OCI-LY7 (cell line): ENCODE measurements at regions not wholly inside any gene's neighbourhood (a gene's known extent, or its start where the extent isn't known, plus 50 kb on each side); places are given as distances from the start of the nearest gene placed in this dataset.

Experiments used
- BruUV-seq: library from RNA; stranded (reverse); fragments of 400-500 nt; replicated peaks from 2 replicates; lab custom pipeline; 2021; lab: Mats Ljungman, UMichigan
- CTCF ChIA-PET: fragments of 300-600 bp; sonication (Branson Sonifier 250); formaldehyde crosslinking; loops from one replicate; lab custom pipeline; 2022; ENCODE audit warnings: antibody characterized with exemption; ENCODE audit not compliant: unreplicated experiment; lab: Charles Lee
- POLR2A ChIA-PET: fragments of 300-600 bp; sonication (Branson Sonifier 250); formaldehyde crosslinking; loops from one replicate; lab custom pipeline; 2022; ENCODE audit warnings: antibody characterized with exemption; lab: Charles Lee
- DNase-seq: peaks from one replicate; pipeline ENCODE4 v3.0.0-alpha.2; 2015; ENCODE audit warnings: low spot score
- H2AFZ ChIP-seq: fragments of 200-600 bp; sonication (generic), shearing (Covaris generic); 2 replicates; pipeline ENCODE4 v1.6.1; 2014; ENCODE audit warnings: mild to moderate bottlenecking, antibody characterized with exemption, low read length, moderate library complexity
- H3K27ac ChIP-seq: fragments of 200-600 bp; sonication (generic); 2 replicates; pipeline ENCODE4 v1.5.1; 2014; ENCODE audit warnings: mixed run types, low read depth, mild to moderate bottlenecking, moderate library complexity, low read length, inconsistent platforms; ENCODE audit not compliant: poor library complexity, severe bottlenecking
- H3K36me3 ChIP-seq: fragments of 200-600 bp; sonication (generic); 2 replicates; pipeline ENCODE4 v1.6.1; 2014; ENCODE audit warnings: mild to moderate bottlenecking, antibody characterized with exemption, low read length, moderate library complexity, mixed read lengths; ENCODE audit not compliant: insufficient read depth
- H3K4me1 ChIP-seq: fragments of 200-600 bp; sonication (generic); 2 replicates; pipeline ENCODE4 v1.5.1; 2014; ENCODE audit warnings: mild to moderate bottlenecking, low read length; ENCODE audit not compliant: insufficient read depth, poor library complexity, severe bottlenecking
- H3K4me2 ChIP-seq: fragments of 200-600 bp; sonication (generic); 2 replicates; pipeline ENCODE4 v1.6.1; 2014; ENCODE audit warnings: mild to moderate bottlenecking, low read length
- H3K4me3 ChIP-seq: fragments of 200-600 bp; sonication (generic); 2 replicates; pipeline ENCODE4 v1.5.1; 2014; ENCODE audit warnings: mild to moderate bottlenecking, low read depth, low read length; ENCODE audit not compliant: poor library complexity, severe bottlenecking
- H3K79me2 ChIP-seq: fragments of 200-600 bp; sonication (generic); 2 replicates; pipeline ENCODE4 v1.6.1; 2016; ENCODE audit warnings: low read depth, mild to moderate bottlenecking, low read length, moderate library complexity, mixed read lengths; ENCODE audit not compliant: insufficient read depth
- H3K9me2 ChIP-seq: fragments of 200-600 bp; sonication (generic); 2 replicates; pipeline ENCODE4 v1.6.1; 2016; ENCODE audit warnings: mild to moderate bottlenecking, low read length, mixed read lengths; ENCODE audit not compliant: insufficient read depth
- H3K9me3 ChIP-seq: fragments of 200-600 bp; sonication (generic); 2 replicates; pipeline ENCODE4 v1.6.1; 2014; ENCODE audit warnings: mild to moderate bottlenecking, mixed run types, low read length, mixed read lengths
- H4K20me1 ChIP-seq: fragments of 200-600 bp; sonication (generic); 2 replicates; pipeline ENCODE4 v1.6.1; 2014; ENCODE audit warnings: mild to moderate bottlenecking, antibody characterized with exemption, low read length, moderate library complexity, mixed read lengths; ENCODE audit not compliant: insufficient read depth
- EZH2phosphoT487 ChIP-seq: fragments of 200-600 bp; sonication (generic); IDR thresholded peaks from 2 replicates; pipeline ENCODE4 v1.6.1; 2018; ENCODE audit warnings: low read depth, borderline replicate concordance, mild to moderate bottlenecking, mixed run types, antibody characterized with exemption, low read length, moderate library complexity, mixed read lengths
- intact Hi-C: fragments of 100-400 bp; cut with micrococcal nuclease; formaldehyde crosslinking; loops from one replicate; pipeline ENCODE4 v1.10.0; 2022; ENCODE audit not compliant: unreplicated experiment
- TF ChIP-seq, protein P1 (sequence below): fragments of 200-600 bp; sonication (generic); conservative IDR thresholded peaks from 2 replicates; pipeline ENCODE4 v1.5.1; 2014; ENCODE audit warnings: mild to moderate bottlenecking, antibody characterized with exemption, low read length, moderate library complexity, mixed read lengths

DNA sequence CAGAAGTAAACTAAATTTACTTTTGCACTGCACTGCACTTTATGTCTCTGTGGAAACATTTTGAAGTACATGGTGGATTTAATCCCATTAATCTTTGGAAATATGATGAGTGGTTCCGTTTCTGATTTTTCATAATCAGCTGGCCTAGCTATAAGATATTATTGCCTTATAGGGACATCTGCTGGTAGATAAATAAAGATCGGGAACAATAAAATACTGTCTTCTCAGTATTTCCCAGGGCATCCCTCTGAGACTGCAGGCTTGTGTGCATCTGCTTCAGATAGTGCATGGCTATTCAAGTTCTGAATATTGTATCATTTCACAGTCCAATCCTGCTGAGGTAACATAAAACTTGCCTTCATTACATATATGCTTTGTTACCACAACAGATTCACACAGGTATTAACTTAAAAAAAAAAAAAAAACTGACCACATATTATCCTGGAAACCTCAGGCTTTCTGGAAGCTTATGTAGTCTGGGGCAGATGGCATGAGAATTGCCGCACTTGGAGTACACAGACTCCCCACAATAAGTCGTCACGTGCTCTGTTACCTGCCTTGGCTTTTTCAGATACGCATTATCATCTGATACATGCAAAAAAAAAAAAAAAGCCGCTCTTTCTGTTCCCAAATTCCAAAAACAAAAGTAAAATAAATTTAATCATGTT lies 330.8 kb upstream of the AGTR1 start:
- no peak overlapping the region for H3K4me2 ChIP-seq
- DNase-seq = no peak
- POLR2A ChIA-PET = interaction anchor here (0.7 to 1.2 kb wide), 2 partner anchors 14 to 1149 kb away, joined by 5 read pairs; no protein-coding TSS in a partner anchor
- H3K4me1 ChIP-seq = no peaks in the 10 kb centered on the region
- no peak overlapping the region for H3K4me3 ChIP-seq
- no peak for TF ChIP-seq EZH2phosphoT487
- TF ChIP-seq, protein P1, sequence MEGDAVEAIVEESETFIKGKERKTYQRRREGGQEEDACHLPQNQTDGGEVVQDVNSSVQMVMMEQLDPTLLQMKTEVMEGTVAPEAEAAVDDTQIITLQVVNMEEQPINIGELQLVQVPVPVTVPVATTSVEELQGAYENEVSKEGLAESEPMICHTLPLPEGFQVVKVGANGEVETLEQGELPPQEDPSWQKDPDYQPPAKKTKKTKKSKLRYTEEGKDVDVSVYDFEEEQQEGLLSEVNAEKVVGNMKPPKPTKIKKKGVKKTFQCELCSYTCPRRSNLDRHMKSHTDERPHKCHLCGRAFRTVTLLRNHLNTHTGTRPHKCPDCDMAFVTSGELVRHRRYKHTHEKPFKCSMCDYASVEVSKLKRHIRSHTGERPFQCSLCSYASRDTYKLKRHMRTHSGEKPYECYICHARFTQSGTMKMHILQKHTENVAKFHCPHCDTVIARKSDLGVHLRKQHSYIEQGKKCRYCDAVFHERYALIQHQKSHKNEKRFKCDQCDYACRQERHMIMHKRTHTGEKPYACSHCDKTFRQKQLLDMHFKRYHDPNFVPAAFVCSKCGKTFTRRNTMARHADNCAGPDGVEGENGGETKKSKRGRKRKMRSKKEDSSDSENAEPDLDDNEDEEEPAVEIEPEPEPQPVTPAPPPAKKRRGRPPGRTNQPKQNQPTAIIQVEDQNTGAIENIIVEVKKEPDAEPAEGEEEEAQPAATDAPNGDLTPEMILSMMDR = peak; percentile 45; the same call in 1 of the 2 replicates
- H3K9me2 ChIP-seq = no peaks in the 10 kb centered on the region
- CTCF ChIA-PET = no interaction called here
- no peak overlapping the region for H2AFZ ChIP-seq
- H3K79me2 ChIP-seq = no peaks in the 10 kb centered on the region
- no peaks in the 10 kb centered on the region; the same call in 1 of the 2 replicates for H4K20me1 ChIP-seq
- H3K27ac ChIP-seq = no peak overlapping the region
- no TSS peak for BruUV-seq
- H3K9me3 ChIP-seq = no peaks in the 10 kb centered on the region
- intact Hi-C loops = loop anchor here (2.0 kb wide), 1 partner anchor 58 kb away; no protein-coding TSS in a partner anchor
- H3K36me3 ChIP-seq = no peaks in the 10 kb centered on the region

DNA sequence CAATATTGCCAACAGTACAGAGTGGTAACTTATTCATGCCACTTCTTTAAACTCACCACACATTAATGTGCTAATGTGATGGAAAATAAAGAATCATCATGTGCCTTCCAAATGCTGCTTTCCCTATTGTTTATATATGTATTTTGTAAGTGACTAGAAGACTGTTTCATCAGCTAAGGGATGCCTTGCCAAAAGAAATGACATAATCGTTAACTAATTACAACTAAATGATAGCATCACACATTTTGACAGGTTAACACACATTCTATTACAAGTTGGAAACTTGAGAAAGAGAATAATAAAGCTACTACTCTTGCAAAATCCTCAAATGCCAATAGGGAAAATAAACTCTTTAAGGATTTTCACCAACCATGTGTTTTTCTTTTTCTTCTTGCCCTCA lies 329.9 kb upstream of the AGTR1 start:
- BruUV-seq = no TSS peak
- Histone ChIP-seq H4K20me1 (no peaks in the 10 kb centered on the region; the same call in 1 of the 2 replicates), H2AFZ (no peak overlapping the region), H3K79me2 (no peaks in the 10 kb centered on the region), H3K36me3 (no peaks in the 10 kb centered on the region), H3K4me3 (no peak overlapping the region), H3K9me2 (no peaks in the 10 kb centered on the region), H3K27ac (no peak overlapping the region), H3K9me3 (no peaks in the 10 kb centered on the region), H3K4me1 (no peaks in the 10 kb centered on the region), H3K4me2 (no peak overlapping the region)
- POLR2A ChIA-PET = interaction anchor here (0.7 to 1.2 kb wide), 2 partner anchors 13 to 1149 kb away, joined by 5 read pairs; no protein-coding TSS in a partner anchor
- no peak for DNase-seq
- TF ChIP-seq, protein P1 = no peak
- TF ChIP-seq EZH2phosphoT487 = no peak
- CTCF ChIA-PET = no interaction called here
- intact Hi-C loops = loop anchor here (2.0 kb wide), 1 partner anchor 59 kb away; no protein-coding TSS in a partner anchor

DNA sequence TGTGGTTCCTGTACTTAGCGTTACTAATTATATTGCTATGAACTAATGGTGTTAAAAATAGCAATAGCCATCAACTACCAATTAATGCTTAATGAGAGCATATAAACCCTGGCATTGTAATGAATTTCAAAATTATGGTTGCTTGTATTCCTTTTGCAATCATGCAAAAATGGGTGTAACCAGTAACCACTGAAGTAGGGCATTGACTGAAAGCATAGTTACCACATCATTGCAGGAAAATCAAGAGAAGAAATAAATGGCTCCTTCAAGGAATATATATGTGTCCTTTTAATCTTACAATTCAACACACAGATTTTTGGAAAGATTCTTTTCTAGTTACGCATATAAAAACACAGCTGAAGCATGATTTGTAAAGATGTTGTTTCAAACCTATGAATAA lies 328.3 kb upstream of the AGTR1 start:
- no TSS peak for BruUV-seq
- Histone ChIP-seq H3K4me3 (no peak overlapping the region), H3K36me3 (no peaks in the 10 kb centered on the region), H3K27ac (no peak overlapping the region), H4K20me1 (no peaks in the 10 kb centered on the region; the same call in 1 of the 2 replicates), H3K9me3 (no peaks in the 10 kb centered on the region), H3K4me1 (no peaks in the 10 kb centered on the region), H3K79me2 (no peaks in the 10 kb centered on the region), H3K4me2 (no peak overlapping the region), H2AFZ (no peak overlapping the region), H3K9me2 (no peaks in the 10 kb centered on the region)
- POLR2A ChIA-PET = no interaction called here
- DNase-seq = no peak
- CTCF ChIA-PET = no interaction called here
- TF ChIP-seq, protein P1 = no peak
- TF ChIP-seq EZH2phosphoT487 = no peak
- intact Hi-C loops = no loop called here
